Common myeloid progenitor, CD34-positive (primary cell): ENCODE measurements at regions not wholly inside any gene's neighbourhood (a gene's known extent, or its start where the extent isn't known, plus 50 kb on each side); places are given as distances from the start of the nearest gene placed in this dataset.
"Not testable (repeated sequence)": the region's sequence is repeated elsewhere in the genome, so short reads cannot be mapped to it uniquely, and the experiment has no call there.

Experiments used
- CTCF ChIA-PET: fragments of 350-600 bp; sonication (Branson Sonifier 250); formaldehyde crosslinking; loops from one replicate; lab custom pipeline; 2021; ENCODE audit warnings: antibody characterized with exemption; lab: Charles Lee
- POLR2A ChIA-PET: fragments of 350-600 bp; sonication (Branson Sonifier 250); formaldehyde crosslinking; loops from one replicate; lab custom pipeline; 2021; ENCODE audit warnings: antibody characterized with exemption; lab: Charles Lee
- DNase-seq, 3 donors: peaks; one replicate each; pipeline versions ENCODE4 v3.0.0 to v3.0.0-alpha.2; 2013
- H3K27ac ChIP-seq, 2 experiments: 1 replicate in 1 of 2; 2 replicates in 1 of 2; pipeline ENCODE4 v1.7.0; 2013; ENCODE audit warnings: inconsistent platforms in 2 of 2, low read length in 2 of 2, mild to moderate bottlenecking in 2 of 2, low read depth in 1 of 2, moderate library complexity in 1 of 2; ENCODE audit not compliant: severe bottlenecking in 2 of 2, insufficient read depth in 1 of 2, poor library complexity in 1 of 2
- H3K27me3 ChIP-seq, 5 experiments: replicated peaks in 2 of 5; 1 replicate in 3 of 5; 2 replicates in 2 of 5; pipeline versions ENCODE4 v1.6.1 to v1.7.0; 2013; ENCODE audit warnings: low read length in 4 of 5, mild to moderate bottlenecking in 2 of 5, moderate library complexity in 2 of 5, inconsistent platforms in 1 of 5; ENCODE audit not compliant: insufficient read depth in 5 of 5, control insufficient read depth in 4 of 5
- H3K36me3 ChIP-seq, 4 experiments: 1 replicate in 2 of 4; 2 replicates in 2 of 4; pipeline versions ENCODE4 v1.6.1 to v1.7.0; 2013; ENCODE audit warnings: low read length in 3 of 4, control low read depth in 1 of 4, mild to moderate bottlenecking in 1 of 4; ENCODE audit not compliant: control insufficient read depth in 4 of 4, insufficient read depth in 4 of 4
- H3K4me1 ChIP-seq, 4 experiments: 1 replicate in 3 of 4; 2 replicates in 1 of 4; pipeline versions ENCODE4 v1.6.1 to v1.7.1; 2013; ENCODE audit warnings: low read length in 3 of 4, mild to moderate bottlenecking in 3 of 4, control low read depth in 1 of 4, inconsistent platforms in 1 of 4, moderate library complexity in 1 of 4; ENCODE audit not compliant: control insufficient read depth in 4 of 4, insufficient read depth in 4 of 4; ENCODE audit errors: control extremely low read depth in 1 of 4
- H3K4me3 ChIP-seq, 7 experiments: 1 replicate in 4 of 7; 2 replicates in 3 of 7; pipeline versions ENCODE4 v1.5.1 to v1.7.0; 2013; ENCODE audit warnings: mild to moderate bottlenecking in 7 of 7, low read length in 6 of 7, moderate library complexity in 6 of 7, inconsistent platforms in 2 of 7, low read depth in 2 of 7, control low read depth in 1 of 7; ENCODE audit not compliant: insufficient read depth in 4 of 7, control insufficient read depth in 1 of 7; ENCODE audit errors: extremely low read depth in 1 of 7
- H3K9me3 ChIP-seq, 5 experiments: 1 replicate in 4 of 5; 2 replicates in 1 of 5; pipeline versions ENCODE4 v1.6.1 to v1.7.1; 2013; ENCODE audit warnings: low read length in 4 of 5, mild to moderate bottlenecking in 2 of 5, inconsistent platforms in 1 of 5, low read depth in 1 of 5, moderate library complexity in 1 of 5; ENCODE audit not compliant: control insufficient read depth in 4 of 5, insufficient read depth in 2 of 5; ENCODE audit errors: control extremely low read depth in 1 of 5
- WGBS: methylation state at CpG from one replicate; pipeline ENCODE4 v1.1.5; 2013; ENCODE audit not compliant: insufficient coverage; 5-methylcytosine and 5-hydroxymethylcytosine counted together

- ChIA-PET CTCF (no interaction called here), POLR2A (no interaction called here)
- no peaks in the 10 kb centered on the region for H3K4me1 ChIP-seq
- H3K4me3 ChIP-seq = no peak overlapping the region
- no peak overlapping the region for H3K27ac ChIP-seq
- DNase-seq = no peak
- WGBS = no CpG with 5 or more reads among the region's 2 CpGs
- no peaks in the 10 kb centered on the region for H3K36me3 ChIP-seq
- no peaks in the 10 kb centered on the region for H3K27me3 ChIP-seq
- peaks cover 0 to 2% (median 0%) of the 10 kb centered on the region in 5 experiments for H3K9me3 ChIP-seq
These were observed 223.0 kb downstream of the PAPSS1 start for GRCh38 chr4:107497054-107497453.

GRCh38 chr4:107492566-107492965, 227.5 kb downstream of the PAPSS1 start:
- ChIA-PET CTCF (no interaction called here), POLR2A (no interaction called here)
- WGBS = 100% methylated on average over 1 of the region's 5 CpGs
- DNase-seq = no peak
- H3K36me3 ChIP-seq = no peaks in the 10 kb centered on the region
- no peak overlapping the region for H3K4me3 ChIP-seq
- H3K4me1 ChIP-seq = no peaks in the 10 kb centered on the region
- no peaks in the 10 kb centered on the region for H3K27me3 ChIP-seq
- no peak overlapping the region for H3K27ac ChIP-seq
- H3K9me3 ChIP-seq = peaks cover 0 to 2% (median 0%) of the 10 kb centered on the region in 5 experiments

- Histone ChIP-seq H3K4me1 (no peaks in the 10 kb centered on the region), H3K4me3 (no peak overlapping the region), H3K27me3 (no peaks in the 10 kb centered on the region), H3K36me3 (no peaks in the 10 kb centered on the region), H3K27ac (no peak overlapping the region), H3K9me3 (peaks cover 0 to 2% (median 0%) of the 10 kb centered on the region in 5 experiments)
- ChIA-PET POLR2A (no interaction called here), CTCF (no interaction called here)
- no CpG with 5 or more reads among the region's 2 CpGs for WGBS
- DNase-seq = no peak
These were observed 229.9 kb downstream of the PAPSS1 start for GRCh38 chr4:107490116-107490515.

GRCh38 chr4:107483621-107484020, 236.4 kb downstream of the PAPSS1 start:
- H3K36me3 ChIP-seq, H3K4me1 ChIP-seq, H3K4me3 ChIP-seq, H3K27me3 ChIP-seq, POLR2A ChIA-PET, H3K27ac ChIP-seq, CTCF ChIA-PET: not testable (repeated sequence)
- WGBS = no CpG with 5 or more reads among the region's 1 CpG
- DNase-seq = peak in 1 of 3 donors; percentile 24
- H3K9me3 ChIP-seq = peaks cover 0 to 17% (median 4%) of the 10 kb centered on the region in 5 experiments

GRCh38 chr4:107482546-107482945, 237.5 kb downstream of the PAPSS1 start:
- no peak overlapping the region for H3K4me3 ChIP-seq
- H3K27ac ChIP-seq = no peak overlapping the region
- no peak for DNase-seq
- ChIA-PET CTCF (no interaction called here), POLR2A (no interaction called here)
- 100% methylated on average over 2 of the region's 2 CpGs for WGBS
- peaks cover 0 to 19% (median 4%) of the 10 kb centered on the region in 5 experiments for H3K9me3 ChIP-seq
- H3K27me3 ChIP-seq = no peaks in the 10 kb centered on the region
- H3K36me3 ChIP-seq = no peaks in the 10 kb centered on the region
- no peaks in the 10 kb centered on the region for H3K4me1 ChIP-seq

GRCh38 chr4:107478327-107478980, 241.6 kb downstream of the PAPSS1 start:
- DNase-seq = no peak
- no peaks in the 10 kb centered on the region for H3K36me3 ChIP-seq
- no peaks in the 10 kb centered on the region for H3K4me1 ChIP-seq
- no peaks in the 10 kb centered on the region for H3K27me3 ChIP-seq
- no peak overlapping the region for H3K27ac ChIP-seq
- H3K9me3 ChIP-seq = peaks cover 0 to 16% (median 4%) of the 10 kb centered on the region in 5 experiments
- CTCF ChIA-PET = no interaction called here
- no peak overlapping the region for H3K4me3 ChIP-seq
- POLR2A ChIA-PET = no interaction called here

GRCh38 chr4:107473126-107473525, 246.9 kb downstream of the PAPSS1 start:
- Histone ChIP-seq H3K4me1 (no peaks in the 10 kb centered on the region), H3K27ac (no peak overlapping the region), H3K36me3 (no peaks in the 10 kb centered on the region), H3K9me3 (peaks cover 0 to 1% (median 0%) of the 10 kb centered on the region in 5 experiments), H3K4me3 (no peak overlapping the region), H3K27me3 (no peaks in the 10 kb centered on the region)
- no CpG with 5 or more reads among the region's 1 CpG for WGBS
- ChIA-PET CTCF (no interaction called here), POLR2A (no interaction called here)
- DNase-seq = no peak
